Gastroesophageal sphincter (tissue), 4 donors: ENCODE measurements at regions not wholly inside any gene's neighbourhood (a gene's known extent, or its start where the extent isn't known, plus 50 kb on each side); places are given as distances from the start of the nearest gene placed in this dataset.

Experiments
- ATAC-seq: fragments of 150-250 bp; one replicate; pipeline ENCODE4 v1.9.1; 2016; ENCODE audit warnings: mild to moderate bottlenecking, moderate library complexity
- H3K27ac ChIP-seq, 4 donors: fragments of 200-600 bp; sonication (generic) in 3 of 4; 1 replicate in 3 of 4; 2 replicates in 1 of 4; pipeline ENCODE4 v1.5.1; 2016 to 2019
- H3K27me3 ChIP-seq: fragments of 200-600 bp; sonication (generic); one replicate; pipeline ENCODE4 v1.5.1; 2019
- H3K36me3 ChIP-seq, 2 donors: fragments of 200-600 bp; sonication (generic); one replicate each; pipeline ENCODE4 v1.5.1; 2019; ENCODE audit warnings: control low read depth in 1 of 2
- H3K4me1 ChIP-seq, 3 donors: fragments of 200-600 bp; sonication (generic); 1 replicate in 2 of 3; 2 replicates in 1 of 3; pipeline ENCODE4 v1.5.1; 2016 to 2019; ENCODE audit warnings: control low read depth in 2 of 3
- H3K4me3 ChIP-seq, 2 donors: fragments of 200-600 bp; sonication (generic); one replicate each; pipeline ENCODE4 v1.5.1; 2019; ENCODE audit warnings: mild to moderate bottlenecking in 1 of 2, moderate library complexity in 1 of 2
- H3K9me3 ChIP-seq, 3 donors: fragments of 200-600 bp; sonication (generic); one replicate each; pipeline ENCODE4 v1.5.1; 2017 to 2019; ENCODE audit warnings: control low read depth in 2 of 3
- CTCF ChIP-seq, 4 experiments: fragments of 200-600 bp in 2 of 4; fragments of 450-650 bp in 2 of 4; sonication (generic) in 1 of 4; IDR thresholded peaks; one replicate each; pipeline ENCODE4 v1.5.1; 2017 to 2019; ENCODE audit warnings: antibody characterized with exemption in 4 of 4, mild to moderate bottlenecking in 2 of 4, moderate library complexity in 2 of 4
- EP300 ChIP-seq: sonication (generic); formaldehyde crosslinking; IDR thresholded peaks from one replicate; pipeline ENCODE4 v1.6.1; 2017; ENCODE audit warnings: antibody characterized with exemption, mild to moderate bottlenecking
- POLR2A ChIP-seq, 2 donors: fragments of 450-650 bp; IDR thresholded peaks; one replicate each; pipeline ENCODE4 v1.6.1; 2017; ENCODE audit warnings: antibody characterized with exemption in 2 of 2, mild to moderate bottlenecking in 2 of 2, moderate library complexity in 1 of 2
- POLR2AphosphoS5 ChIP-seq: sonication (generic); formaldehyde crosslinking; IDR thresholded peaks from one replicate; pipeline ENCODE4 v1.6.1; 2017; ENCODE audit warnings: antibody characterized with exemption
- WGBS, 2 donors: methylation state at CpG; one replicate each; pipeline ENCODE4 v1.1.5; 2018; ENCODE audit warnings: low coverage in 1 of 2; 5-methylcytosine and 5-hydroxymethylcytosine counted together

- no peak for ATAC-seq
- H3K9me3 ChIP-seq, result no peaks in the 10 kb centered on the region
- 74 to 88% methylated on average over 2 to 3 of the region's 3 CpGs for WGBS, 2 donors
- no peak overlapping the region for H3K27ac ChIP-seq
- H3K4me3 ChIP-seq, result no peak overlapping the region
- no peaks in the 10 kb centered on the region for H3K27me3 ChIP-seq
- H3K4me1 ChIP-seq, result no peaks in the 10 kb centered on the region
- TF ChIP-seq EP300, result no peak
- H3K36me3 ChIP-seq, result no peaks in the 10 kb centered on the region
Measured at GRCh38 chr1:187527346-187527745, 698.6 kb downstream of the PLA2G4A start.

GRCh38 chr1:187537936-187538335 lies 709.2 kb downstream of the PLA2G4A start:
- Histone ChIP-seq H3K9me3 (peaks cover 0 to 9% (median 0%) of the 10 kb centered on the region in 3 donors), H3K27me3 (no peaks in the 10 kb centered on the region), H3K27ac (no peak overlapping the region), H3K4me3 (no peak overlapping the region), H3K36me3 (no peaks in the 10 kb centered on the region), H3K4me1 (no peaks in the 10 kb centered on the region)
- 46 to 47% methylated on average over 3 to 4 of the region's 4 CpGs for WGBS, 2 donors
- no peak for ATAC-seq
- TF ChIP-seq EP300, result no peak
- no peak for TF ChIP-seq POLR2AphosphoS5

GRCh38 chr1:187549540-187549939 lies 720.8 kb downstream of the PLA2G4A start:
- Histone ChIP-seq H3K27me3 (no peaks in the 10 kb centered on the region), H3K27ac (no peak overlapping the region), H3K36me3 (no peaks in the 10 kb centered on the region), H3K4me1 (no peaks in the 10 kb centered on the region), H3K4me3 (no peak overlapping the region), H3K9me3 (no peaks in the 10 kb centered on the region)
- 73 to 87% methylated on average over 2 to 3 of the region's 3 CpGs for WGBS, 2 donors
- no peak for ATAC-seq
- TF ChIP-seq EP300 (no peak), CTCF (IDR thresholded peaks at IDR 0.05) (no peak), POLR2AphosphoS5 (no peak)

GRCh38 chr1:187551061-187551460 lies 722.3 kb downstream of the PLA2G4A start:
- H3K9me3 ChIP-seq, result no peaks in the 10 kb centered on the region
- H3K36me3 ChIP-seq, result no peaks in the 10 kb centered on the region
- no peaks in the 10 kb centered on the region for H3K27me3 ChIP-seq
- no peak overlapping the region for H3K27ac ChIP-seq
- H3K4me1 ChIP-seq, result no peaks in the 10 kb centered on the region
- WGBS, 2 donors, result no CpG with 5 or more reads among the region's 20 CpGs
- no peak for ATAC-seq
- no peak overlapping the region for H3K4me3 ChIP-seq
- TF ChIP-seq POLR2A (IDR thresholded peaks at IDR 0.05) (no peak), EP300 (no peak), CTCF (IDR thresholded peaks at IDR 0.05) (no peak), POLR2AphosphoS5 (no peak)

GRCh38 chr1:187563191-187563590 lies 734.4 kb downstream of the PLA2G4A start:
- no peak overlapping the region for H3K27ac ChIP-seq
- no peak overlapping the region for H3K4me3 ChIP-seq
- no peaks in the 10 kb centered on the region for H3K9me3 ChIP-seq
- no peaks in the 10 kb centered on the region for H3K27me3 ChIP-seq
- no CpG with 5 or more reads among the region's 3 CpGs for WGBS, 2 donors
- no peaks in the 10 kb centered on the region for H3K4me1 ChIP-seq
- ATAC-seq, result no peak
- no peaks in the 10 kb centered on the region for H3K36me3 ChIP-seq
- TF ChIP-seq CTCF (IDR thresholded peaks at IDR 0.05) (no peak), POLR2A (IDR thresholded peaks at IDR 0.05) (no peak), POLR2AphosphoS5 (no peak), EP300 (no peak)

- H3K27ac ChIP-seq, result no peak overlapping the region
- no peaks in the 10 kb centered on the region for H3K36me3 ChIP-seq
- WGBS, 2 donors, result 38 to 71% methylated on average over 1 of the region's 1 CpG
- TF ChIP-seq EP300, result no peak
- TF ChIP-seq POLR2A (IDR thresholded peaks at IDR 0.05), result no peak
- no peak for TF ChIP-seq POLR2AphosphoS5
- TF ChIP-seq CTCF (IDR thresholded peaks at IDR 0.05), result no peak
- no peak for ATAC-seq
- no peaks in the 10 kb centered on the region for H3K4me1 ChIP-seq
- H3K9me3 ChIP-seq, result no peaks in the 10 kb centered on the region
- H3K27me3 ChIP-seq, result no peaks in the 10 kb centered on the region
- no peak overlapping the region for H3K4me3 ChIP-seq
Measured at GRCh38 chr1:187566354-187566753, 737.6 kb downstream of the PLA2G4A start.
